Loucy (cell line): ENCODE measurements at regions not wholly inside any gene's neighbourhood (a gene's known extent, or its start where the extent isn't known, plus 50 kb on each side); places are given as distances from the start of the nearest gene placed in this dataset.

Experiments
- H2AFZ ChIP-seq: fragments of 200-600 bp; sonication (generic); 2 replicates; pipeline ENCODE4 v1.6.0; 2016; ENCODE audit warnings: antibody characterized with exemption, mild to moderate bottlenecking, low read length, moderate library complexity
- H3F3A ChIP-seq: fragments of 200-600 bp; 2 replicates; pipeline ENCODE4 v1.6.0; 2016; ENCODE audit warnings: antibody characterized with exemption, low read depth, mild to moderate bottlenecking
- H3K27me3 ChIP-seq: fragments of 200-600 bp; sonication (generic); 2 replicates; pipeline ENCODE4 v1.6.1; 2014; ENCODE audit warnings: low read length, mild to moderate bottlenecking; ENCODE audit not compliant: insufficient read depth, poor library complexity, severe bottlenecking
- H3K36me3 ChIP-seq: fragments of 200-600 bp; sonication (generic); 2 replicates; pipeline ENCODE4 v1.6.1; 2016; ENCODE audit warnings: low read length; ENCODE audit not compliant: insufficient read depth
- H3K4me1 ChIP-seq: fragments of 200-600 bp; sonication (generic); 2 replicates; pipeline ENCODE4 v1.5.1; 2014; ENCODE audit warnings: low read length, mild to moderate bottlenecking; ENCODE audit not compliant: insufficient read depth, poor library complexity, severe bottlenecking
- H3K4me2 ChIP-seq: fragments of 200-600 bp; sonication (generic); 2 replicates; pipeline ENCODE4 v1.6.0; 2014; ENCODE audit warnings: antibody characterized with exemption, low read length, low read depth, mild to moderate bottlenecking; ENCODE audit not compliant: poor library complexity, severe bottlenecking
- H3K4me3 ChIP-seq: fragments of 200-600 bp; sonication (generic); 2 replicates; pipeline ENCODE4 v1.5.1; 2014; ENCODE audit warnings: low read length, mild to moderate bottlenecking, mixed read lengths; ENCODE audit not compliant: poor library complexity, severe bottlenecking
- H3K79me2 ChIP-seq: fragments of 200-600 bp; sonication (generic); 2 replicates; pipeline ENCODE4 v1.6.1; 2014; ENCODE audit warnings: low read length; ENCODE audit not compliant: insufficient read depth
- H3K9ac ChIP-seq: fragments of 200-600 bp; sonication (generic); 2 replicates; pipeline ENCODE4 v1.6.0; 2014; ENCODE audit warnings: mild to moderate bottlenecking, low read depth, low read length, moderate library complexity; ENCODE audit not compliant: poor library complexity, severe bottlenecking
- H3K9me2 ChIP-seq: fragments of 200-600 bp; sonication (generic); replicated peaks from 2 replicates; pipeline ENCODE4 v1.6.1; 2016; ENCODE audit warnings: low read depth, low read length, mixed read lengths
- H3K9me3 ChIP-seq: fragments of 200-600 bp; sonication (generic); 2 replicates; pipeline ENCODE4 v1.6.1; 2014; ENCODE audit warnings: mild to moderate bottlenecking, antibody characterized with exemption, low read length, low read depth; ENCODE audit not compliant: insufficient read depth
- H4K20me1 ChIP-seq: fragments of 200-600 bp; sonication (generic); 2 replicates; pipeline ENCODE4 v1.6.0; 2014; ENCODE audit warnings: antibody characterized with exemption, low read length, mild to moderate bottlenecking; ENCODE audit not compliant: insufficient read depth, poor library complexity, severe bottlenecking
- CTCF ChIP-seq: fragments of 200-600 bp; sonication (generic); conservative IDR thresholded peaks from 2 replicates; pipeline ENCODE4 v1.5.1; 2014; ENCODE audit warnings: mild to moderate bottlenecking, antibody characterized with exemption, low read length
- EZH2phosphoT487 ChIP-seq: fragments of 200-600 bp; IDR thresholded peaks from 2 replicates; pipeline ENCODE4 v1.6.1; 2018; ENCODE audit warnings: antibody characterized with exemption, mild to moderate bottlenecking, moderate library complexity, borderline replicate concordance

DNA sequence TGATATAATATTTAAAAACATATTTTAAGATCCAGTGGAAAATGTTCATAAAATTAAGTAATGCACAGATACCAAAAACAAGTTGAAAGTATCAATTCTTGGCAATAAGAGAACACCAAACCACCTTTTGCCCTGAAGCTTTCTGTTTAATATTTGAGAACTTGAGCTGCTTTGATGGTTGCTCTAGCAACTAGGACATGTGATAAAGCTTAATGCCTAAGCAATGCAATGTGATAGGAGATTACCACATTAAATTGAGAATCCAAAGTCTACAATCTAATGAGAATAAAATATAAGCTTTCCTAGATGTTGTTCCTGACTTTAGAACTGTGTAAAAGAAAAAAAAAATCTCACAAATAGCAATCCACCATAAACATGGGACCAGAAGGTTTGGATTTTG is 1367.5 kb upstream of the PCDH9 start:
- Histone ChIP-seq H4K20me1 (no peaks in the 10 kb centered on the region), H3K9me2 (no peaks in the 10 kb centered on the region), H3K4me2 (no peak overlapping the region), H3K27me3 (no peaks in the 10 kb centered on the region), H3K9ac (no peak overlapping the region), H3K9me3 (no peaks in the 10 kb centered on the region), H2AFZ (no peak overlapping the region), H3F3A (no peaks in the 10 kb centered on the region), H3K36me3 (no peaks in the 10 kb centered on the region), H3K4me1 (no peaks in the 10 kb centered on the region), H3K4me3 (no peak overlapping the region), H3K79me2 (no peaks in the 10 kb centered on the region)
- TF ChIP-seq EZH2phosphoT487 (no peak), CTCF (no peak)

GRCh38 chr13:68588623-68589022 is 1358.5 kb upstream of the PCDH9 start:
- H3K27me3 ChIP-seq: no peaks in the 10 kb centered on the region
- H3F3A ChIP-seq: no peaks in the 10 kb centered on the region
- TF ChIP-seq EZH2phosphoT487 (no peak), CTCF (no peak)
- no peak overlapping the region for H2AFZ ChIP-seq
- no peaks in the 10 kb centered on the region for H3K9me2 ChIP-seq
- H3K9me3 ChIP-seq: no peaks in the 10 kb centered on the region
- H3K4me1 ChIP-seq: no peaks in the 10 kb centered on the region
- H3K4me3 ChIP-seq: no peak overlapping the region
- no peaks in the 10 kb centered on the region for H3K36me3 ChIP-seq
- no peaks in the 10 kb centered on the region for H3K79me2 ChIP-seq
- no peaks in the 10 kb centered on the region for H4K20me1 ChIP-seq
- H3K4me2 ChIP-seq: no peak overlapping the region
- no peak overlapping the region for H3K9ac ChIP-seq

GRCh38 chr13:68584776-68585175 is 1354.6 kb upstream of the PCDH9 start:
- Histone ChIP-seq H3K4me2 (no peak overlapping the region), H3K9me3 (no peaks in the 10 kb centered on the region), H3K36me3 (no peaks in the 10 kb centered on the region), H3K4me1 (no peaks in the 10 kb centered on the region), H4K20me1 (no peaks in the 10 kb centered on the region), H3K4me3 (no peak overlapping the region), H3K9ac (no peak overlapping the region), H3K27me3 (no peaks in the 10 kb centered on the region), H2AFZ (no peak overlapping the region), H3K9me2 (no peaks in the 10 kb centered on the region), H3F3A (no peaks in the 10 kb centered on the region), H3K79me2 (no peaks in the 10 kb centered on the region)
- TF ChIP-seq EZH2phosphoT487: no peak
- no peak for TF ChIP-seq CTCF
